ENCODE measurements at regions not wholly inside any gene's neighbourhood (a gene's known extent, or its start where the extent isn't known, plus 50 kb on each side); places are given as distances from the start of the nearest gene placed in this dataset.
A peak's percentile ranks its signal among the peaks of the same experiment; 100 is the strongest.

- no peaks in the 10 kb centered on the region for H3K36me3 ChIP-seq (ENCODE audit: low read depth)
- TF ChIP-seq, protein P1, sequence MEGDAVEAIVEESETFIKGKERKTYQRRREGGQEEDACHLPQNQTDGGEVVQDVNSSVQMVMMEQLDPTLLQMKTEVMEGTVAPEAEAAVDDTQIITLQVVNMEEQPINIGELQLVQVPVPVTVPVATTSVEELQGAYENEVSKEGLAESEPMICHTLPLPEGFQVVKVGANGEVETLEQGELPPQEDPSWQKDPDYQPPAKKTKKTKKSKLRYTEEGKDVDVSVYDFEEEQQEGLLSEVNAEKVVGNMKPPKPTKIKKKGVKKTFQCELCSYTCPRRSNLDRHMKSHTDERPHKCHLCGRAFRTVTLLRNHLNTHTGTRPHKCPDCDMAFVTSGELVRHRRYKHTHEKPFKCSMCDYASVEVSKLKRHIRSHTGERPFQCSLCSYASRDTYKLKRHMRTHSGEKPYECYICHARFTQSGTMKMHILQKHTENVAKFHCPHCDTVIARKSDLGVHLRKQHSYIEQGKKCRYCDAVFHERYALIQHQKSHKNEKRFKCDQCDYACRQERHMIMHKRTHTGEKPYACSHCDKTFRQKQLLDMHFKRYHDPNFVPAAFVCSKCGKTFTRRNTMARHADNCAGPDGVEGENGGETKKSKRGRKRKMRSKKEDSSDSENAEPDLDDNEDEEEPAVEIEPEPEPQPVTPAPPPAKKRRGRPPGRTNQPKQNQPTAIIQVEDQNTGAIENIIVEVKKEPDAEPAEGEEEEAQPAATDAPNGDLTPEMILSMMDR (IDR thresholded peaks at IDR 0.05) = no peak
- DNase-seq (no peak), ATAC-seq (no peak)
- intact Hi-C loops (cut with DNase I, micrococcal nuclease) = no loop called here
- H3K9me3 ChIP-seq = no peaks in the 10 kb centered on the region
- no peaks in the 10 kb centered on the region for H3K4me1 ChIP-seq (ENCODE audit: low read depth)
- no peak overlapping the region for H3K4me3 ChIP-seq
Measured at GRCh38 chr10:65811931-65812525, 1113.8 kb upstream of the LRRTM3 start.

DNA sequence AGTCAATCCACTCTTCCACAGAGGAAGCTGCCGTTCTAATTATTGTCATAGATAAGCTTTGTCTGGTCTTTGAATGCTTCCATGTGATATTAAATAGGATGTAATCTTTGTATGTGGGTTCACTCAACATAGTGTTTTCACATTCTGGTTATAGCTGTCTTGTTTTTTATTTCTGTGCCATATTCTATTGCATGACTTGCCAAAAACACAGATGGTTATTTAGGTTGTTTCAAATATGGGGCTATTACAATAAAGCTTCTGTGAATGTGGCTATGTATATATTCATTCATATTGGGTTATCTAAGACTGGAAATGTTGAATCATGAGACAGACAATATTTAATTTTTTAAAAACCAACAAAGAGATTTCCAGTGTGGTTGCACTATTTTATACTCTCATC, 1109.3 kb upstream of the LRRTM3 start:
- Histone ChIP-seq H3K9me3 (no peaks in the 10 kb centered on the region), H3K4me3 (no peak overlapping the region), H3K36me3 (ENCODE audit: low read depth) (no peaks in the 10 kb centered on the region), H3K4me1 (ENCODE audit: low read depth) (no peaks in the 10 kb centered on the region)
- ATAC-seq (no peak), DNase-seq (no peak)
- intact Hi-C loops (cut with DNase I, micrococcal nuclease) = no loop called here
- TF ChIP-seq, protein P1 (IDR thresholded peaks at IDR 0.05) = no peak

DNA sequence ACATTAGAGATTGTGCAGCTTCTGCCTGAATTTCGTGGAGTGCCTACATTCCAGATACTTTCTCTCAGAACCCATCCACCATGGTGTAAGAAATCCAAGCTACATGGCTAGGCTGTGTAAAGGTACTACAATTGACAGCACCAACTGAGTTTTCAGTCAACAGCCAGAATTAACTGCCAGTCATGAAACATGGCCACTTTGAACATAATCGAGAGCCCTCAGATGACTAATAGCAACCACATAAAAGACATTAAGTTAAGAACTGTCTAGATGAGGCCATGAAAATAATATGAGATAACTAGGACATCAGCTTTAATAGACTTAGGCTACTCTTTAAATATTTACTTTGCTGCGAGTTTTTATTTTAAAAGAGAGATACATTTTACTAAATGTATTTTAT, 1106.8 kb upstream of the LRRTM3 start:
- Histone ChIP-seq H3K9me3 (no peaks in the 10 kb centered on the region), H3K4me3 (no peak overlapping the region), H3K36me3 (ENCODE audit: low read depth) (no peaks in the 10 kb centered on the region), H3K4me1 (ENCODE audit: low read depth) (no peaks in the 10 kb centered on the region)
- no peak for DNase-seq
- intact Hi-C loops (cut with DNase I, micrococcal nuclease) = no loop called here
- no peak for ATAC-seq
- TF ChIP-seq, protein P1 (IDR thresholded peaks at IDR 0.05) = no peak

DNA sequence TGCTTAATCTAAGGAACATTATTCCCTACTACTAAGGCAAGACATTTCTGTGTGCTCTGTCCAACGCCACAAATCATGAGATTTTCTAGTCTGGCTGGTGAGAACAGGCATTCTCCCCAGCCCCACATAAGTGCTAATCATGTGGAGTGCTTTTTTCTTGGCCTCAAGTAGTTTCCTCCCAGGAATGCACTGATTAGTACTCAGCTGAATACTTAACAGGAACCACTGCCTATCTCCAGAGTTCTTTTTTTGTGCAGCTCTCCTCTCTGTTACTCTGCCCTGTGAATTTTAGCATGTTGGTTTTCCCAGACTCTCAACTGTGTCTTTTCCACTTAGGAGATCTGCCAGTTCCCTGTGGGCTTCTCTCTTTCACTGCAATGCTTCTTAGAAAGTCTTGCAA, 1098.5 kb upstream of the LRRTM3 start:
- intact Hi-C loops (cut with DNase I, micrococcal nuclease) = no loop called here
- peak; percentile 25 for ATAC-seq
- Histone ChIP-seq H3K36me3 (ENCODE audit: low read depth) (no peaks in the 10 kb centered on the region), H3K9me3 (no peaks in the 10 kb centered on the region), H3K4me3 (no peak overlapping the region), H3K4me1 (ENCODE audit: low read depth) (peaks cover 3% of the 10 kb centered on the region)
- DNase-seq = no peak
- TF ChIP-seq, protein P1 (IDR thresholded peaks at IDR 0.05) = no peak

- TF ChIP-seq, protein P1 (IDR thresholded peaks at IDR 0.05) = no peak
- ATAC-seq (no peak), DNase-seq (no peak)
- H3K4me1 ChIP-seq (ENCODE audit: low read depth) = no peaks in the 10 kb centered on the region
- no peaks in the 10 kb centered on the region for H3K9me3 ChIP-seq
- intact Hi-C loops (cut with DNase I, micrococcal nuclease) = no loop called here
- no peaks in the 10 kb centered on the region for H3K36me3 ChIP-seq (ENCODE audit: low read depth)
- H3K4me3 ChIP-seq = no peak overlapping the region
Measured at GRCh38 chr10:65838811-65839210, 1087.0 kb upstream of the LRRTM3 start.

GRCh38 chr10:65843203-65843602, 1082.6 kb upstream of the LRRTM3 start:
- Histone ChIP-seq H3K4me3 (no peak overlapping the region), H3K4me1 (ENCODE audit: low read depth) (no peaks in the 10 kb centered on the region), H3K9me3 (no peaks in the 10 kb centered on the region), H3K36me3 (ENCODE audit: low read depth) (no peaks in the 10 kb centered on the region)
- TF ChIP-seq, protein P1 (IDR thresholded peaks at IDR 0.05) = no peak
- intact Hi-C loops (cut with DNase I, micrococcal nuclease) = no loop called here
- DNase-seq = no peak
- no peak for ATAC-seq
